WTC11 (cell line): ENCODE measurements at regions not wholly inside any gene's neighbourhood (a gene's known extent, or its start where the extent isn't known, plus 50 kb on each side); places are given as distances from the start of the nearest gene placed in this dataset.

Experiments used
- ATAC-seq: fragments of 200-7000 bp; cut with Tn5 transposase; 2 replicates; pipeline ENCODE4 v1.10.0; 2021; ENCODE audit warnings: mild to moderate bottlenecking, moderate library complexity
- CTCF ChIA-PET: fragments of 300-600 bp; sonication (Branson Sonifier 250); formaldehyde crosslinking; loops from one replicate; lab custom pipeline; 2021; ENCODE audit warnings: antibody characterized with exemption; lab: Charles Lee
- POLR2A ChIA-PET: fragments of 350-600 bp; sonication (Branson Sonifier 250); formaldehyde crosslinking; loops from one replicate; lab custom pipeline; 2021; ENCODE audit warnings: antibody characterized with exemption; lab: Charles Lee
- DNase-seq: peaks from one replicate; pipeline ENCODE4 v3.0.0; 2021; ENCODE audit warnings: low spot score
- H3K27ac Mint-ChIP-seq: 2 replicates; pipeline ENCODE4 v1.8.0; 2021; ENCODE audit warnings: mixed read lengths
- H3K27me3 Mint-ChIP-seq: 2 replicates; pipeline ENCODE4 v1.8.0; 2021; ENCODE audit warnings: low read depth, mild to moderate bottlenecking, moderate library complexity, mixed read lengths
- H3K36me3 Mint-ChIP-seq: 2 replicates; pipeline ENCODE4 v1.8.0; 2021; ENCODE audit warnings: mixed read lengths
- H3K4me1 Mint-ChIP-seq: 2 replicates; pipeline ENCODE4 v1.8.0; 2022; ENCODE audit warnings: mixed read lengths
- H3K4me3 Mint-ChIP-seq: 2 replicates; pipeline ENCODE4 v1.8.0; 2021; ENCODE audit warnings: mild to moderate bottlenecking, moderate library complexity, mixed read lengths
- H3K9me3 Mint-ChIP-seq: 2 replicates; pipeline ENCODE4 v1.8.0; 2021; ENCODE audit warnings: mixed read lengths
- FOXJ3 ChIP-seq: sonication (generic); formaldehyde crosslinking; IDR thresholded peaks from 2 replicates; pipeline ENCODE4 v1.9.0; 2021; ENCODE audit warnings: missing genetic modification reagents, mild to moderate bottlenecking, borderline replicate concordance
- GABPB1 ChIP-seq: sonication (generic); formaldehyde crosslinking; IDR thresholded peaks from 2 replicates; pipeline ENCODE4 v1.8.1; 2023; ENCODE audit warnings: mild to moderate bottlenecking, missing genetic modification reagents
- KAT7 ChIP-seq: sonication (generic); formaldehyde crosslinking; IDR thresholded peaks from 2 replicates; pipeline ENCODE4 v1.8.1; 2023; ENCODE audit warnings: missing genetic modification reagents, mild to moderate bottlenecking, borderline replicate concordance
- MYBL2 ChIP-seq: sonication (generic); formaldehyde crosslinking; IDR thresholded peaks from 2 replicates; pipeline ENCODE4 v1.8.1; 2023; ENCODE audit warnings: mild to moderate bottlenecking, moderate library complexity, missing genetic modification reagents
- TEAD4 ChIP-seq: sonication (generic); formaldehyde crosslinking; IDR thresholded peaks from 2 replicates; pipeline ENCODE4 v1.8.0; 2022; ENCODE audit warnings: mild to moderate bottlenecking, missing genetic modification reagents
- ZNF219 ChIP-seq: sonication (generic); formaldehyde crosslinking; IDR thresholded peaks from 2 replicates; pipeline ENCODE4 v1.8.0; 2023; ENCODE audit warnings: missing genetic modification reagents, mild to moderate bottlenecking, borderline replicate concordance
- ZNF416 ChIP-seq: fragments of 250-450 bp; sonication (Bioruptor Pico); IDR thresholded peaks from 2 replicates; pipeline ENCODE4 v1.9.0; 2021; ENCODE audit warnings: mild to moderate bottlenecking, inconsistent platforms
- TF ChIP-seq, protein P1 (sequence below): sonication (generic); formaldehyde crosslinking; IDR thresholded peaks from 2 replicates; pipeline ENCODE4 v1.8.0; 2022; ENCODE audit warnings: mild to moderate bottlenecking, missing genetic modification reagents
- TF ChIP-seq, protein P2 (sequence below): fragments of 250-450 bp; sonication (Bioruptor Pico); conservative IDR thresholded peaks from 2 replicates; pipeline ENCODE4 v1.9.0; 2021; ENCODE audit warnings: mild to moderate bottlenecking
- TF ChIP-seq, protein P3 (sequence below): sonication (generic); formaldehyde crosslinking; IDR thresholded peaks from 2 replicates; pipeline ENCODE4 v1.8.1; 2022; ENCODE audit warnings: low read depth, missing genetic modification reagents, borderline replicate concordance
- TF ChIP-seq, protein P4 (sequence below): sonication (generic); formaldehyde crosslinking; IDR thresholded peaks from 2 replicates; pipeline ENCODE4 v1.8.1; 2023; ENCODE audit warnings: mild to moderate bottlenecking, moderate library complexity, missing genetic modification reagents
- TF ChIP-seq, protein P5 (sequence below): sonication (generic); formaldehyde crosslinking; IDR thresholded peaks from 2 replicates; pipeline ENCODE4 v1.8.0; 2022; ENCODE audit warnings: missing genetic modification reagents

DNA sequence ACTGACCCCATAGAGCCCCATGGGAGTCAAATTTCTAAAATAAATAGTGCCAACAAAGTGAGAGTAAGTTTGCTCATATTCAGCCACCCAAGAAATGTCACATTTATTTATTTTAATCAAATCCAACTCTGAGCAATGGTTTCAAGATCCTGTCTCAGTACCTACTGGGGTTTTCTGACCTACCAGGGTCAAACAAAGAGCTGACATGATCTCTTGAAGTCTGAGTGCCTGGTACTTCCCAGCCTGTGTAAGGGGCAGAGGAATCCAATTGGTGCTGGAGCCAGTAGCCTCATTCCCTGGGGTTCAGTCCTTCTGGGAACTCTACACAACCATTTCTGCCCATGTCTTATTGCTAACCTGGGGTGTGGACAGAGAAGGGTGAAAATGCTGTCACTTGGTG, 104.6 kb upstream of the SERP2 start:
- ChIA-PET CTCF (no interaction called here), POLR2A (no interaction called here)
- peaks cover 11% of the 10 kb centered on the region for H3K9me3 Mint-ChIP-seq
- no peak overlapping the region for H3K27ac Mint-ChIP-seq
- H3K36me3 Mint-ChIP-seq, result peaks cover 3% of the 10 kb centered on the region; the same call in 1 of the 2 replicates
- no peak for ATAC-seq
- H3K27me3 Mint-ChIP-seq, result no peaks in the 10 kb centered on the region
- DNase-seq, result no peak
- H3K4me3 Mint-ChIP-seq, result no peak overlapping the region
- peaks cover 11% of the 10 kb centered on the region for H3K4me1 Mint-ChIP-seq
- TF ChIP-seq GABPB1 (CRISPR knock-in tag), result no peak
- no peak for TF ChIP-seq MYBL2 (CRISPR knock-in tag)
- TF ChIP-seq TEAD4 (CRISPR knock-in tag), result no peak
- TF ChIP-seq ZNF416 (CRISPR knock-in tag), result no peak
- TF ChIP-seq, protein P1, sequence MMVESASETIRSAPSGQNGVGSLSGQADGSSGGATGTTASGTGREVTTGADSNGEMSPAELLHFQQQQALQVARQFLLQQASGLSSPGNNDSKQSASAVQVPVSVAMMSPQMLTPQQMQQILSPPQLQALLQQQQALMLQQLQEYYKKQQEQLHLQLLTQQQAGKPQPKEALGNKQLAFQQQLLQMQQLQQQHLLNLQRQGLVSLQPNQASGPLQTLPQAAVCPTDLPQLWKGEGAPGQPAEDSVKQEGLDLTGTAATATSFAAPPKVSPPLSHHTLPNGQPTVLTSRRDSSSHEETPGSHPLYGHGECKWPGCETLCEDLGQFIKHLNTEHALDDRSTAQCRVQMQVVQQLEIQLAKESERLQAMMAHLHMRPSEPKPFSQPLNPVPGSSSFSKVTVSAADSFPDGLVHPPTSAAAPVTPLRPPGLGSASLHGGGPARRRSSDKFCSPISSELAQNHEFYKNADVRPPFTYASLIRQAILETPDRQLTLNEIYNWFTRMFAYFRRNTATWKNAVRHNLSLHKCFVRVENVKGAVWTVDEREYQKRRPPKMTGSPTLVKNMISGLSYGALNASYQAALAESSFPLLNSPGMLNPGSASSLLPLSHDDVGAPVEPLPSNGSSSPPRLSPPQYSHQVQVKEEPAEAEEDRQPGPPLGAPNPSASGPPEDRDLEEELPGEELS (CRISPR knock-in tag), result no peak

DNA sequence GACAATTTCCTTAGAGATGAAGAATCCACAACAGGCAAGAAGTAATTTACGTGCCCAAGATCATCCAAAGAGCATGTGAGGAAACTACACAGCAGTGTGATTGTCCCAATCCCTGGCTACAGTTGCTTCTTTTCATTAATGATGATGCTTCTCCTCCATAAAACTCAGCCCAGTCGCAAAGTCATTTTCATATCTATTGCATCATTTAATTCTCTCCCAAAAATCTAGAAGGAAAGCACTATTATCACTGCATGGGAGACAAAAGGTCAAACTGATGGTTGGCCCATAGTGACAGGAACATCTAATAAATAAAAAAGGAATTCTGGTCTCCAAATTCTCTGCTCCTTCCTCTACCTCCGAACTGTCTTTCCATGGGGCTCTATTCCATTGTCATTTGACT, 103.5 kb upstream of the SERP2 start:
- peaks cover 11% of the 10 kb centered on the region for H3K9me3 Mint-ChIP-seq
- H3K27me3 Mint-ChIP-seq, result no peaks in the 10 kb centered on the region

DNA sequence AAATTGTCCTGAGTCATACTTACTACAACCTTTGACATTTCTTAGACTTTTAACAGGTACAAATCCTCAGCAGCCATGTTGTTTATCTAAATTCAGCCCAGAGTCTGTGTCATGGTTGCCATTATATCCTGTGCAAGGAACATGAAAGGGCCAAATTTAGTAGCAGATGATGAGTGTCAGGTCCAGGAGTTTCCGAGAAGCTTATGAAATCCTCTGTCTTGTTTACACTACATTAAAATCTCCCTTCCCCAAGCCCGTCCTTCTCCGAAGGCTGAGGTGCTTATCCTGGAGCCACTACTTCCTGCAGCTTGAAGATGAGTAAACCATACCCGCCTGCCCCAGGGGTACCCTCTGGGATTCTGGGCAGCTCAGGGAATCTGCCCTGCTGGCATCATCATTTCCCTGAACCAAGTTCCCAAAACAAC, 102.6 kb upstream of the SERP2 start:
- CTCF ChIA-PET, result interaction anchor here (0.5 kb wide), 1 partner anchor 149 kb away, joined by 3 read pairs; no protein-coding TSS in a partner anchor
- POLR2A ChIA-PET, result interaction anchor here (0.6 kb wide), 1 partner anchor 333 kb away, joined by 3 read pairs; no protein-coding TSS in a partner anchor
- no peak for ATAC-seq

More for the DNA sequence above, 103.5 kb upstream of the SERP2 start:
- TF ChIP-seq KAT7, result no peak
- Mint-ChIP-seq H3K4me3 (no peak overlapping the region), H3K36me3 (peaks cover 3% of the 10 kb centered on the region; the same call in 1 of the 2 replicates), H3K4me1 (peaks cover 11% of the 10 kb centered on the region), H3K27ac (no peak overlapping the region)
- ChIA-PET POLR2A (no interaction called here), CTCF (interaction anchor here (0.5 kb wide), 1 partner anchor 126 kb away, joined by 3 read pairs; no protein-coding TSS in a partner anchor)
- DNase-seq (no peak), ATAC-seq (no peak)

More for the DNA sequence above, 102.6 kb upstream of the SERP2 start:
- Mint-ChIP-seq H3K4me3 (no peak overlapping the region), H3K4me1 (peaks cover 16% of the 10 kb centered on the region), H3K27ac (no peak overlapping the region), H3K9me3 (peaks cover 11% of the 10 kb centered on the region), H3K36me3 (peaks cover 3% of the 10 kb centered on the region; the same call in 1 of the 2 replicates), H3K27me3 (no peaks in the 10 kb centered on the region)
- no peak for DNase-seq
- TF ChIP-seq, protein P2, sequence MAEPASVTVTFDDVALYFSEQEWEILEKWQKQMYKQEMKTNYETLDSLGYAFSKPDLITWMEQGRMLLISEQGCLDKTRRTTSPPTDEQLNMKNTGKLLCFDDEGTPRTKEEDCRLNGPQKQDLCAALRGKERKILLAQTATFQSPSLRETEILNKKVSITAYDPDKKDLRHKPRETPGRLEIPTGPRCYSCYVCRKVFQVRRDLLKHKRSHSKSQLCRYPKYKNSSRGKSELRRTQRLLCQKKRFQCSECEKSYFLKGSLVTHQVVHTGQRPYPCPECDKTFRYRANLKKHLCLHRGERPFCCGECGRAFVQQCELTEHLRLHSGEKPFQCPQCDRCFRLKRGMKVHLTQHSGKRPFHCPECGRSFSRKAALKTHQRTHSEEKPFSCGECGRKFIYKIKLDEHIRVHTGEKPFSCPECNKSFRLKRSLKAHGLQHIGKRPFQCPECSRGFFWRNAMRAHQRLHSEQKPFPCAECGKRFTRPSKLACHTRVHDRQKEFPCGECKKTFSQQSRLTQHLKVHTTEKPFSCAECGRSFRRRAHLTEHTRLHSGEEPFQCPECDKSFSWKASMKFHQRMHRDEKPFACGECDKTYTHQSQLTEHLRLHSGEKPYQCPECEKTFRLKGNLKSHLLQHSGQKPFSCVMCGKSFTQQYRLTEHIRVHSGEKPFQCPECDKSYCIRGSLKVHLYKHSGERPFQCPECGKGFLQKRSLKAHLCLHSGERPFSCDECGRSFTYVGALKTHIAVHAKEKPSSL (CRISPR knock-in tag), result no peak
- TF ChIP-seq, protein P3, sequence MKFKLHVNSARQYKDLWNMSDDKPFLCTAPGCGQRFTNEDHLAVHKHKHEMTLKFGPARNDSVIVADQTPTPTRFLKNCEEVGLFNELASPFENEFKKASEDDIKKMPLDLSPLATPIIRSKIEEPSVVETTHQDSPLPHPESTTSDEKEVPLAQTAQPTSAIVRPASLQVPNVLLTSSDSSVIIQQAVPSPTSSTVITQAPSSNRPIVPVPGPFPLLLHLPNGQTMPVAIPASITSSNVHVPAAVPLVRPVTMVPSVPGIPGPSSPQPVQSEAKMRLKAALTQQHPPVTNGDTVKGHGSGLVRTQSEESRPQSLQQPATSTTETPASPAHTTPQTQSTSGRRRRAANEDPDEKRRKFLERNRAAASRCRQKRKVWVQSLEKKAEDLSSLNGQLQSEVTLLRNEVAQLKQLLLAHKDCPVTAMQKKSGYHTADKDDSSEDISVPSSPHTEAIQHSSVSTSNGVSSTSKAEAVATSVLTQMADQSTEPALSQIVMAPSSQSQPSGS (CRISPR knock-in tag), result no peak
- TF ChIP-seq, protein P4, sequence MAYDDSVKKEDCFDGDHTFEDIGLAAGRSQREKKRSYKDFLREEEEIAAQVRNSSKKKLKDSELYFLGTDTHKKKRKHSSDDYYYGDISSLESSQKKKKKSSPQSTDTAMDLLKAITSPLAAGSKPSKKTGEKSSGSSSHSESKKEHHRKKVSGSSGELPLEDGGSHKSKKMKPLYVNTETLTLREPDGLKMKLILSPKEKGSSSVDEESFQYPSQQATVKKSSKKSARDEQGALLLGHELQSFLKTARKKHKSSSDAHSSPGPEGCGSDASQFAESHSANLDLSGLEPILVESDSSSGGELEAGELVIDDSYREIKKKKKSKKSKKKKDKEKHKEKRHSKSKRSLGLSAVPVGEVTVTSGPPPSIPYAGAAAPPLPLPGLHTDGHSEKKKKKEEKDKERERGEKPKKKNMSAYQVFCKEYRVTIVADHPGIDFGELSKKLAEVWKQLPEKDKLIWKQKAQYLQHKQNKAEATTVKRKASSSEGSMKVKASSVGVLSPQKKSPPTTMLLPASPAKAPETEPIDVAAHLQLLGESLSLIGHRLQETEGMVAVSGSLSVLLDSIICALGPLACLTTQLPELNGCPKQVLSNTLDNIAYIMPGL (CRISPR knock-in tag), result no peak
- TF ChIP-seq, protein P1 (CRISPR knock-in tag), result no peak
- TF ChIP-seq ZNF219 (CRISPR knock-in tag) (no peak), FOXJ3 (CRISPR knock-in tag) (no peak)
- TF ChIP-seq, protein P5, sequence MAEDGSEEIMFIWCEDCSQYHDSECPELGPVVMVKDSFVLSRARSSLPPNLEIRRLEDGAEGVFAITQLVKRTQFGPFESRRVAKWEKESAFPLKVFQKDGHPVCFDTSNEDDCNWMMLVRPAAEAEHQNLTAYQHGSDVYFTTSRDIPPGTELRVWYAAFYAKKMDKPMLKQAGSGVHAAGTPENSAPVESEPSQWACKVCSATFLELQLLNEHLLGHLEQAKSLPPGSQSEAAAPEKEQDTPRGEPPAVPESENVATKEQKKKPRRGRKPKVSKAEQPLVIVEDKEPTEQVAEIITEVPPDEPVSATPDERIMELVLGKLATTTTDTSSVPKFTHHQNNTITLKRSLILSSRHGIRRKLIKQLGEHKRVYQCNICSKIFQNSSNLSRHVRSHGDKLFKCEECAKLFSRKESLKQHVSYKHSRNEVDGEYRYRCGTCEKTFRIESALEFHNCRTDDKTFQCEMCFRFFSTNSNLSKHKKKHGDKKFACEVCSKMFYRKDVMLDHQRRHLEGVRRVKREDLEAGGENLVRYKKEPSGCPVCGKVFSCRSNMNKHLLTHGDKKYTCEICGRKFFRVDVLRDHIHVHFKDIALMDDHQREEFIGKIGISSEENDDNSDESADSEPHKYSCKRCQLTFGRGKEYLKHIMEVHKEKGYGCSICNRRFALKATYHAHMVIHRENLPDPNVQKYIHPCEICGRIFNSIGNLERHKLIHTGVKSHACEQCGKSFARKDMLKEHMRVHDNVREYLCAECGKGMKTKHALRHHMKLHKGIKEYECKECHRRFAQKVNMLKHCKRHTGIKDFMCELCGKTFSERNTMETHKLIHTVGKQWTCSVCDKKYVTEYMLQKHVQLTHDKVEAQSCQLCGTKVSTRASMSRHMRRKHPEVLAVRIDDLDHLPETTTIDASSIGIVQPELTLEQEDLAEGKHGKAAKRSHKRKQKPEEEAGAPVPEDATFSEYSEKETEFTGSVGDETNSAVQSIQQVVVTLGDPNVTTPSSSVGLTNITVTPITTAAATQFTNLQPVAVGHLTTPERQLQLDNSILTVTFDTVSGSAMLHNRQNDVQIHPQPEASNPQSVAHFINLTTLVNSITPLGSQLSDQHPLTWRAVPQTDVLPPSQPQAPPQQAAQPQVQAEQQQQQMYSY (CRISPR knock-in tag), result no peak
